HG02938 (cell line): ENCODE measurements at regions not wholly inside any gene's neighbourhood (a gene's known extent, or its start where the extent isn't known, plus 50 kb on each side); places are given as distances from the start of the nearest gene placed in this dataset.
"Not testable (repeated sequence)": the region's sequence is repeated elsewhere in the genome, so short reads cannot be mapped to it uniquely, and the experiment has no call there.

Experiments
- ATAC-seq: cut with Tn5 transposase; IDR thresholded peaks from one replicate; pipeline ENCODE4 v1.9.1; 2021; ENCODE audit warnings: mild to moderate bottlenecking, moderate library complexity; ENCODE audit not compliant: unreplicated experiment

DNA sequence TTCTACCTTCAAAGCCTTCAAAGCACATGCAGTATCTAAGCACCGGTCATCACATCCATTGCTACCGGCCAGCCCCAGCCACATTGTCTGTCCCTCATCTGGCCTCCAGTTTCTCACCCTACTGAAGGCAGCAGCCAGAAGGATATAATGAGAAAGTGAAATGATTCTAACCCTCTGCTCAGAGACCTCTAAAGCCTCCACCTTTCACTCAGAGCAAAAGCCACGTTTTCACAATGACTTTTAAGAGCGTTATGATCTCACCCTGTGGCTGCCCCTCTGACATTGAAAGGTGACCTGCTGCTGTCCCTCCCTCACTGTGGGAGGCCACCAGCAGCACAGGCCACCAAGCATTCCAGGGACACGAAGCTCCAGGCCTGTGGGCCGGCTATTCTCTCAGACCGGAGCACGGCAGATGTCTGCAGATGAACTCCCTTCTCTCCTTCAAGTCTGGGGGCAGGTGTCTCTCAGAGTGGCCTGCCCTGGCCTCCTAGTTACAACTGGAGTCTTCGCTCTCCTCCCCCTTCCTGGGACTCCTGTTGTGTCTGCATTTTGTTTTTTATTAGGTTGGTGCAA, 94.9 kb upstream of the EEPD1 start:
- no peak for ATAC-seq

DNA sequence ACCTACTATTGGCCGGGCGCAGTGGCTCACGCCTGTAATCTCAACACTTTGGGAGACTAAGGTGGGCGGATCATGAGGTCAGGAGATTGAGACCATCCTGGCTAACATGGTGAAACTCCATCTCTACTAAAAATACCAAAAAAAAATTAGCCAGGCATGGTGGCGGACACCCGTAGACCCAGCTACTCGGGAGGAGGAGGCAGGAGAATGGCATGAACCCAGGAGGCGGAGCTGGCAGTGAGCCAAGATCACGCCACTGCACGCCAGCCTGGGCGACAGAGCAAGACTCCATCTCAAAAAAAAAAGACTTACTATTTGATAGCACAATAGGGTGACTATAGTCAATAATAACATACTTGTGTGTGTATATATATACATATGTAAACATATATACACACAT, 92.7 kb upstream of the EEPD1 start:
- not testable (repeated sequence) for ATAC-seq

DNA sequence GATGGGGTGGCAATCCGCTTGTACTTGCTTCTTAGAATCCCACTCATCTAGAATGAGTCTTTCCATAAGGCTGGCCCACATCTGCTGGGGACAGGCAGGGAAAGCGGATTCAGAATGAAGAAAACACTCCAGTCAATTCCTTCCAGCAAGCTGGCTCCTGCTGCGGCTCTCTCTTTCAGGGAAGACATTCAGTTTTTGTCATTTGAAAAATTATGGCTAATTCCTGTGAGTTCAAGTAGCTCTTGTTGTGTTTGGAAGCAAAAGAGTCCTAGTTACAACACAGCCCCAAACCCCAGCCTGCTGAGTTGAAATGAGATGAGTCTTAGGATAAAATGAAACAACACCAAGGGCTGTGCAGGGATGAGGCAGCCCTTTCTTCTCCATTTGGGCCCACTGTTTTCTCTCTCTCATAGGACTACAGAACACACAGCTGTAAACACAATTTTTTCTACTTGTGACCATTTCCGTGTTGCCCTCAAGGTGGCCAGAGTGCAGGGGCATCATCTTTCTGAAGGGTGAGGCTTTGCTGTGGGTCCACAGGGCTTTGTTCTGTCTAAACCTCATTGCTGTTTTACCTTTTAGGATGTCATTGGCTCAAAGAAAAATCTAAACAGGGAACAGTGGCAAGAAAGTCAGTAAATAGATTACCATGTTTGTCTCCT, 90.8 kb upstream of the EEPD1 start:
- no peak for ATAC-seq

DNA sequence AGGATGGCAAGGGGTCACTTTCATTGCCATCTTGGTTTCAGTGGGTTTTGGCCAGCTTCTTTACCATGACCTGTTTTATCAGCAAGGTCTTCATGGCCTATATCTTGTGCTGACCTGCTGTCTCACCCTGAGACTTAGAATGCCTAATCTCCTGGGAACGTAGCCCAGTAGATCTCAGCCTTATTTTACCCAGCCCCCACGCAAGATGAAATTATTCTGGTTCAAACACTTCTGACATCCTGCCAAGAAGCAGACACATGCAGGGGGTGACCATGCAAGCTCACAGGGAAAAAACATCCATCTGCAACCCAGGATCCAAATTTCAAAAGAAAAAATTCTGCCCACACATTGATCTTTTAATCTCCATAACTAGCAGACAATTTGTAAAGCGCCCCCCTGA, 88.4 kb upstream of the EEPD1 start:
- no peak for ATAC-seq

DNA sequence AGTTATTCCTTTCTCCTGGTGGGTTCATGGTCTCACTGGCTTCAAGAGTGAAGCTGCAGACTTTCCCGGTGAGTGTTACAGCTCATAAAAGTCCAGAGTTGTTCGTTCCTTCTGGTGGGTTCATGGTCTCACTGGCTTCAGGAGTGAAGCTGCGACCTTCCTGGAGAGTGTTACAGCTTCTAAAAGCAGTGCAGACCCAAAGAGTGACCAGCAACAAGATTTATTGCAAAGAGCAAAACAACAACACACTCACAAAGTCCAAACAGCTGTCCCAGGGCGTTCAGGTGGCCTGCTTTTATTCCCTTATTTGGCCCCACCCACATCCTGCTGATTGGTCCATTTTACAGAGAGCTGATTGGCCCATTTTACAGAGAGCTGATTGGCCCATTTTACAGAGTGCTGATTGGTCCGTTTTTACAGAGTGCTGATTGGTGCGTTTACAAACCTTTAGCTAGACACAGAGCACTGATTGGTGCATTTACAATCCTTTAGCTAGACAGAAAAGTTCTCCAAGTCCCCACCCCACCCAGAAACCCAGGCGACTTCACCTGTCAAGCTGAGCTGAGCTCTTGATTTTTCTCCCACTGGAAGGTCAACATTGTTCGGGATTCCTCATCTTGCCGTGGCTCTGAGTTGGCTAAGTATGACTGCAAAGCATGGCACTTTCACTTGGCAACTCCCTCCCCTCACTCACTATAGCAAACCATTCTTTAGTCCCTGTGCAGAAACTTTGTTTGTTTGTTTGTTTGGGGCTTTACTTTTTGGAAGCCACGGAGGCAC, 87.3 kb upstream of the EEPD1 start:
- ATAC-seq, result not testable (repeated sequence)

DNA sequence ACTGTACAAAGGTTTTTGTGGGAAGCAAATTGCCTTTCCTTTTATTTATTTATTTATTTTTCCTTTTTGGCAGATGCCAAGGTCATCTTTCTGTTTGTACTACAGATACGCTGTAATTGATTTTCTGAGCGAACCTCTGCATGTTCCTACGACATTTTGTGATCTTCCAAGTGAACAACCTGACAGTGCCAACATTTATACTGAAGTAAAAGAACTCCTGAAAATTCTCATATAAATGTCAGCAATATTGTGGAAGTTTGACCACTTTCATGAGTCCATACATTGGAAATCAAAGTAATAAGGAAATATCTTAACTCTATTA, 86.8 kb upstream of the EEPD1 start:
- no peak for ATAC-seq

DNA sequence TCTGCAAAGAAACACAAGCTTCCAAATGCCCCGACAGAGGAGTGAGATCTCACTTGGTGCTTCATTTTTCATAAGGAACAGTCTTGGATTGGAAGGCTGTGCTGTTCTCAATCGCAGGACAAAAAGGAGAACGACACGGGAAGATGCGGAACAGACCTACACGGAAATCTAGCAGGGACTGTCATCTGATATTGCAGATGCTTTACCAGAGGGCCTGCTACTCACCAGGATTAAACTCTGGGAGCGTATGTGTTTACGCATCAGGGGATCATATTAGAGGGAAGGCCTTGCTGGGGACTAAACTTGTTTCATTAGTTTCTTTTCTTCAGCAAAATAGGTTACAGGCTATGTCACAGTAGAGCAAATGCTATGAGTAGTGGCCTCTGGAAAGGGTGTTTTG, 82.8 kb upstream of the EEPD1 start:
- no peak for ATAC-seq

DNA sequence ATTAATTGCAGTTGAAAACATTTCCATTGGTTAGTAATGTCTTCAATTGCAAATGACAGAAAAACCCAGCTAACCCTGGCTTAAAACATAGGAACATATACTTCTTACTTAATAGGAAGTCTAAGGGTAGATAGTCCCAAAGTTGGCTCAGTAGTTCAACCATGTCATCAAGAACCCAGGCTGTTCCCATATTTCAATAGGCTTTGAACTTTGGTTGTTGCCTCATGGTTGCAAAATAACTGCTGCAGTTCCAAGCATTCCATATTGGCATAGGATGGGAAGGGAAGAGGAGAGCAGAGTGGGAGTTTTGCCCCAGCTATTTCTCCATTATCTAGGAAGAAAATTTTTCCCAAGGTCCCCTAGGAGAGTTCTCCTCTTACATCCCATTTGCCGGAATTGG, 81.4 kb upstream of the EEPD1 start:
- no peak for ATAC-seq

DNA sequence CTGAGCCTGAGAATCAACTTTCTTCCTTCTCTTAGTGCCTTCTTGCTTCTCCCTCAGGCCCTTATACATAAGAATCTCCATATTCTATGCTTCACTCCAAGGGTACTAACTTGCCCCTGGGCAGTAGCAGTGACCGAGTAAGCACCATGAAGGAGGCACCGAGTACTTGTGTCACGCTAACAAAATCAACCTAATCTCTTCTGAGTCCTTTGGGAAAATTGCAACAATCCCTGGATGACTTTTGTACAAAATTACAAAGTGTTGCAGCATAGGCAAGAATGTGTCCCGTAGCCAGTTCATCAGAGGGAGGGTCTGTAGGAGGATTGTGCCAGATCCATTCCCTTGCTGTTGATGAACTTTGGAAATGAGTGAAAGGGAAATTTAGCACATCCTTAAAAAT, 80.4 kb upstream of the EEPD1 start:
- no peak for ATAC-seq

DNA sequence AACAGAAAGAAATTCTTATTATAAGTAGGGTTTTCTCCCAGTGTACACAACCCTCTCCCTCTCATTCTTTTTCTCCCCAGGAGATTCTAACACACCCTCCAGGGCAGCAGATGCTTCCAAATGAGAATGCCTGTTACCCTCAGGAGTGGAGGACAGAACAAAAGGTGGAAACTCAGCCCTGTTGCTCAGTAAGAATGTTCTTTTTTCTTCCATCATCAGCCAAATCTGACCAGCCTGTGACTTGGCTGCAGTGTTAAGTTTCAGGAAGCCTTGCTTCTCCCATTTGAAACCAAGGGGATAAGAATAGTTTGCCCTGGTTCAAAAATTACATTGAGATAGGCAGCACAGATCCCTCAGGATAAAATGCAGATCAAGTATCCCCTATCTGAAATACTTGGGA, 77.5 kb upstream of the EEPD1 start:
- ATAC-seq, result no peak

DNA sequence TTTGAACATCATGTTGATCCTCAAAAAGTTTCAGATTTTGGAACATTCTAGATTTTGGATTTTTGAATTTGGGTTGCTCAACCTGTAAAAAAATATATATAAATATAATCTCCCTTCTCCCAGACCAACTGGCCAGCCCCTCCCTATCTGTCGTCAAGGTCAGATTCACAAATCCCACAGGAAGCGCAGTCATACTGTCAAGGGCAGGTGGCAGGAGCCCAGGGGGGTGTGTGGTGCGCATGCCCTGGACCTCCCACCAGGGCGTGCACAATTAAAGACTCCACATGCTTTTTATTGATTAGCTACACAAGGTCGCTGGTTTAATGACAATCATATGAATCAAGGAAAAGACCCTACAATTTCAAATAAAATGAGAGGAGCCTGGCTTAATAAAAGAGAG, 77.0 kb upstream of the EEPD1 start:
- no peak for ATAC-seq

DNA sequence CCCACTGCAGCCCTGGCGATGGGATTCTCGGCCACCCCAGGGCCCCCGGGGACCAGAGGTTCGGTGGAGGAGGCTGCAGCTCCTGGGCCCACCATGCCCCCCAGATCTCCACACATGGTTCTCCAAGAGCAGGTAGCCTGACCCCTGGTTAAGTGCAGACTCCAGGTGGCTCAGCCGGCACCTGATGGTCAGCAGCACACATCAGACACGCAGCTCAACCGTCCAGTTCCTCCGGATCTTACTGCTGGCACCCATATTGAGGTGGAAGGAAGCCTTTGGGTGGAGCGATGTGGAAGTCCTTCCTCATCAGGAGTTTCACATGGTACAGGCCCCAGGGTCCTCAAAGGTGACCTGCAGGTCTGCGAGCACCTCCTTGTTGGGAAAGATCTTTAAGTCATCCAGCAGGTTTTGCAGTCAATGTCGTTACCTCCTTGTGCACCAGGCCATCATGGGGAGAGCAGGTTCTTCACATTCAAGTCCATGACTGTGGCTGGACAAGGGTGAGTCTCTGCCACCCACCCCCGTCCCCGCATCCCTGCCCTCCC, 74.2 kb upstream of the EEPD1 start:
- ATAC-seq, result no peak

DNA sequence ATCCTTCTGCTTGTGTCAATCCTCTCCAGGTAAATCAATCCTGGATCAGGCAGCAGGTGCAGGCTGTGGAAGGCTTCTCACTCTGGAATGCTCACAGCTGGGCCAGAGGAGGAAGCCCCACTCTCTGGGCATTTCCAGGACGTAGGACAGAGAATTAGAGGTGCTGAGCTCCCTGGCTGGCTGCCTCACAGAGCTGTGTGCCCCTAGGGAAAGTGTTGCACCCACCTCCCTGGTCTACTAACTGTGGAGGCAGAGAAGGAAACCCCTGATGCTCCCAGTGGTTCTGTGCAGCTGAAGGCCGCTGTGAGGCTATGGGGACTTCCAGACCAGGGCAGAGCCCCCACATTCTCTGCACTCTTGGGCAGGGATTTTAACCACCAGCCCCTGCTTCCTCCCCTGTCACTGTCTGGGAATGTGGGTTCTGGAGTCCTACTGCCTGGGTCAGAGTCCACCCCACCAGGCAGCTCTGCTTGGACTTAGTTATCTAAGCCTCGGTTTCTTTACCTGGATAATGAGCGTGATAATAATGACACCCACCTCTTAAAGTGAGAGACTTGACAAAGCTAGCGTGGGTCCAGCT, 73.5 kb upstream of the EEPD1 start:
- no peak for ATAC-seq

DNA sequence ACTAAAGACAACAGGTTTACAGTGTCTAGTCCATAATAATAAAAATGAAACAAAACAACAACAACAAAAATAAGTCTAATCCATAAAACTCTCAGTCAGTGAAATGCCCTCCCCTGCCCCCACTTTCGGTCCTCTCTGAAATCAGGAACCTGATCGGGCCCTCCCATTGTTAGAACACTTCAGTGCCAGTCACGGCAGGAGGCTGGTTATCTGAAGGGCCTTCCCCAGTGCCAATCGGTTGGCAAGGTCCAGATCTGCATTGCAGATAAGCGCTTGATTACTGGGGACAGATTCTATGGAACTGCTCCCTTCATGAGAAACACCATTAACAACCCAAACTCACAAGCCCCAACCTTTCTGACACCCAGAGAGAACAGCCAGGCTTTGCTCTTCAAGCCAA, 72.2 kb upstream of the EEPD1 start:
- no peak for ATAC-seq

DNA sequence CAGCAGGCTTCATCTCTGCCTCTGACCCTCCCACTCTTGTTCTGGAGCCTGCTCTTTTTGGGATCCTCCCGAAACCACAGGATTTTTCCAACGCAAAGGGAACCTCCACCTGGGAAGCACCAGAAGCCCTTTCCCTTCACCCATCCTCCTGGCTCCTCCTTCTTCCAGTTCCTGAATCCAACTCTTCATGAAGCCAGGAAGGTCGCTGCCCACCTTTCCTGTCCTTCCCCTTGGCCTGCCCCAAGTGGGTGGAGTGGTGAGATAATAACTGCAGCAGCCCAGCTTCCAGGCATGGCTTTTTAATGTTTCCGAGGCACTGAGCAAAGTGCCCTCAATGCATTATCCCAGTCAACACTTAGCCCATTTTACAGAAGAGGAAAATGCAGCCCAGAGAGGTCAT, 70.8 kb upstream of the EEPD1 start:
- no peak for ATAC-seq

DNA sequence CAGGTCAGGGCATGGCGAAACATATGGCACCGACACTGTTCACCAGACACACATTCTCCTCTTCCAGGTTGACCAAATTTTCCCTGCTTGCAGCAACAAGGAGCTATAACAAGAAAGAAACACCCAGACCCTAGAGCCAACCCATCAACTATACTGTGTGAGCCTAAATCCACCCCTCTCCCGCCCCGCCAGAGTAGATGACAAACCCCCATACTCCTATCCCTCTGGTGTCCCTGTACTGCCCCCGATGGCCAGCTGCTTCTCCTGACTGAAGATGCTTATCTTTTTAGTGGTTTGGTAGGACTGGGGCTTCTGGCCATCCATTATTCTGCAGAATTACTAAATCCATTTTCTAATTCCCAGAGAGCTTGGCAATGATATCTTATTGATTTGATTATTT, 70.1 kb upstream of the EEPD1 start:
- ATAC-seq, result no peak

DNA sequence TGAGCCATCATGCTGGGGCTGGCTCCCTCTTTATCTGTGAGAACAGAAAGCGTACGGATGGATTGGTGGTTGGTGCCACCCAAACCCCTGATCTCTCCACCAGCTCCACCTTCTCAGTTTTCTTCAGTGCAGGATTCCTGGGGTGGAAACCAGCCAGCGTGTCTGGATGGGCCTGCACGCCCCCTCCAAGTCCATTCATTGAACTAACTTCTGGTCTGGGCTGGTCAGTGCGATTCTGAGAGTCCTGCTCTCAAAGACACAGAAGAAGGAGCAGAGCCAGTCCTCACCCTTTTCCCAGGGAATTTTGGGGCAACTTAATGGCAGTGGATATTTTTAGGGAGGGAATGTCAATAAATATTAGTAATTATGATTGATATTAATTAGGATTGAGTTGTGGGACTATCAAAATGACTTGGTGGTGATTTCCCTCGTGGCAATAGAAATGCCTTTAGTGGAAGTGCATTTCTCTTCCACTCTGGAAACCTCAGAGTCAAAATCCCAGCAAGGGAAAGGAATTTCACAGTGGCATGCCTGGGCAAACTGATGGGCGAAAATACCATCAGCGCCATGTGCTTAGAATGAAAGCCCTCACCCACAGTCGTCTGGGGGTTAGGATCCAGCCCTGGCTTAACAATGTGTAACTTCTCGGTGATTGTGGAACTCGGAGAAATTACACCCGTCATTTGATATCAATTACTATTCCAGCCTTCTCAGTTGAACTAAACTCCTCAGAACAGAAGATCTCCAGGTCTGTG, 69.3 kb upstream of the EEPD1 start:
- ATAC-seq, result no peak

DNA sequence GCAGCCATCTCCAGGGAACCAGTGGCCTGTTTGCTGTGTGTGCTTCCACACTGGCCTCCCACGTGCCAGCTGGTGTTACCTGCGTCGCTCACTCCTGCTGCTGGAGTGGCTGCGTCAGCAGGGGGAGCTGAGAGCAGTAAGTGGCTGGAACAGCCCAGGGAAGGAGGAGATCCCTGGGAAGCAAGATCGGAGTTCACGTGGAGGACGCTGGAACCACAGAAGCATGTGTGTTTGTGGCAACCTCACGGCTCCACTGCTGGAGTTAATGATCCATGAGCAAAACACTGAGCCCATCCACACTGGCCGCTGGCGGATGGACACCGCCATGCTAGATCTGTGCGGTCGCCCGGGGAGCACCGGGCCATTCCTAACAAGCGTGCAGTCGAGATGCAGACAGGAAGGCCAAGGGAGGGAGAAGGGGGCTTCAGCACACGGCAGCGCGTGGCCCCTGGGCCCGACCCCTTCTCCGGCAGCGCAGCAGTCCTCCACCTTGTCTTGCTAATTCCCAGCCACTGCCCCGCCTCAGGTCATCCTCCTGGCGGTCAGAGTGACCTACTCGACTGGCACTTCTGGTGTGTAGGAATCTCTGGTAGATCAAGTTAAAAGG, 68.5 kb upstream of the EEPD1 start:
- no peak for ATAC-seq

DNA sequence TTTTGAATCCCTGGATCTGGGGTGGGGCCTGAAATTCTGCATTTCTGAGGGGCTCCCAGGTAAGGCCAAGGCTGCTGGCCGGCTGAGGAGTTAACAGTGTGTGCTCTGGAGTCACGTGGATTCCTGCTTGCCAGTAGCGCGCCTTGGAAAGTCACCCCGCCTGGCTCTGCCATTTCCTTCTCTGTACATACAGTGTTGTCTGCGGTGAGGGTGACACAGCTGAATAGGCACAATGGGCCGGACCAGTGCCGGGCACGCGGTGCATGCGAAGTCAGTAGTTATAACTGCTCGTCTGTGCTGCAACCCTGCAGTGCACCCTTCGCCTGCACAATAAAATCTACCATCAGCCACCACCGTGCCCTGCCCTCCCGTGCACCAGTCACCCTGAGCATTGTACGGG, 68.0 kb upstream of the EEPD1 start:
- no peak for ATAC-seq

DNA sequence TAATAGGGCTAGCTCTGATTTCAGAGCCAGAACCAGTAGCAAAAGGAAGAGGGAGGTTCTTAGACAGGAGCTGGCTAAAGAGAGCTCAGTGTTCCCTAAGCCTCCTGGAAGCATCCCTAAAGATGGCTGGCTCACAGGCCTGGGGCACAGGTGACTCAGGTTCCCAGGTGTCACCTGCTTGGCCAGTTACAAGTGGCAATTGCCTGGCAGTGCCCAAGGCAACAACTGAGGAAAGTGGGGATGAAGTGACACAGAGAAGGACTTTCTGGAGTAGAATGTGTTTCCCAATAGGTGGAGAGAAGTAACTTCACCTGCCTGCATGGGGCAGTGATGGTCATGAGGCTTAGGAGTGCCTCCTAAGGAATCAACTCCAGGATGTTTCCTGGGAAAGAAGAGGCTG, 66.5 kb upstream of the EEPD1 start:
- no peak for ATAC-seq

DNA sequence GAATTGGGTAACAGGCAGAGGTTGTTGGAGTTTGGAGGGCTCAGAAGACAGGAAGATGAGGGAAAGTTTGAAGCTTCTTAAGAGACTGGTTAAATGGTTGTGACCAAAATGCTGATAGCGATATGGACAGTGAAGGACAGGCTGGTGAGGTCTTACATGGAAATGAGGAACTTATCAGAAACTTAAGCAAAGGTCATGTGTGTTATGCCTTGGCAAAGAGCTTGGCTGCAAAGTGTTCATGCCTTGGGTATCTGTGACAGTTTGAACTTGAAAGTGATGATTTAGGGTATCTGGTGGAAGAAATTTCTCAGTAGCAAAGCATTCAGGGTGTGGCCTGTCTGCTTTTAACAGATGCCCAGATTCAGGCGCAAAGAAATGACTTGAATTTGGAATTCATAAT, 64.5 kb upstream of the EEPD1 start:
- no peak for ATAC-seq
